Activated T-helper 17 cell treated with anti-CD3 and anti-CD28 coated beads, Interleukin-2, amount 50 U/mL, for 72 hours (primary cell): ENCODE measurements at regions not wholly inside any gene's neighbourhood (a gene's known extent, or its start where the extent isn't known, plus 50 kb on each side); places are given as distances from the start of the nearest gene placed in this dataset.
A peak's percentile ranks its signal among the peaks of the same experiment; 100 is the strongest.
"Not testable (repeated sequence)": the region's sequence is repeated elsewhere in the genome, so short reads cannot be mapped to it uniquely, and the experiment has no call there.

Experiments used
- ATAC-seq: fragments of 150-1000 bp; cut with Tn5 transposase; replicated peaks from 2 replicates; pipeline ENCODE4 v1.10.0; 2021; ENCODE audit warnings: mild to moderate bottlenecking, moderate library complexity
- H3K27ac Mint-ChIP-seq: one replicate; pipeline ENCODE4 v1.8.0; 2022; ENCODE audit warnings: mixed read lengths
- H3K27me3 Mint-ChIP-seq: one replicate; pipeline ENCODE4 v1.8.0; 2022; ENCODE audit warnings: mixed read lengths
- H3K36me3 Mint-ChIP-seq: one replicate; pipeline ENCODE4 v1.8.0; 2022; ENCODE audit warnings: low read depth, mild to moderate bottlenecking, mixed read lengths
- H3K4me1 Mint-ChIP-seq: one replicate; pipeline ENCODE4 v1.8.0; 2022; ENCODE audit warnings: mixed read lengths
- H3K4me3 Mint-ChIP-seq: one replicate; pipeline ENCODE4 v1.8.0; 2022; ENCODE audit warnings: mild to moderate bottlenecking, mixed read lengths
- H3K9me3 Mint-ChIP-seq: one replicate; pipeline ENCODE4 v1.8.0; 2022; ENCODE audit warnings: mixed read lengths

GRCh38 chr1:192862271-192862670, 53.4 kb downstream of the RGS2 start:
- no peak for ATAC-seq
- Mint-ChIP-seq H3K27me3 (no peaks in the 10 kb centered on the region), H3K4me3 (no peak overlapping the region), H3K4me1 (no peaks in the 10 kb centered on the region), H3K9me3 (no peaks in the 10 kb centered on the region), H3K36me3 (no peaks in the 10 kb centered on the region), H3K27ac (no peak overlapping the region)

- Mint-ChIP-seq H3K27me3 (no peaks in the 10 kb centered on the region), H3K27ac (no peak overlapping the region), H3K4me3 (no peak overlapping the region), H3K9me3 (no peaks in the 10 kb centered on the region), H3K4me1 (no peaks in the 10 kb centered on the region), H3K36me3 (no peaks in the 10 kb centered on the region)
- ATAC-seq, result no peak
Observed at GRCh38 chr1:192866241-192866868, 57.5 kb downstream of the RGS2 start.

GRCh38 chr1:192867180-192867579, 58.3 kb downstream of the RGS2 start:
- Mint-ChIP-seq H3K4me3 (no peak overlapping the region), H3K27me3 (no peaks in the 10 kb centered on the region), H3K36me3 (no peaks in the 10 kb centered on the region), H3K9me3 (no peaks in the 10 kb centered on the region), H3K4me1 (no peaks in the 10 kb centered on the region), H3K27ac (no peak overlapping the region)
- ATAC-seq, result no peak

- ATAC-seq, result no peak
- Mint-ChIP-seq H3K27me3 (peaks cover 3% of the 10 kb centered on the region), H3K4me1 (no peaks in the 10 kb centered on the region), H3K36me3 (no peaks in the 10 kb centered on the region), H3K9me3 (no peaks in the 10 kb centered on the region), H3K27ac (no peak overlapping the region), H3K4me3 (no peak overlapping the region)
Observed at GRCh38 chr1:192869308-192869940, 60.6 kb downstream of the RGS2 start.

GRCh38 chr1:192872010-192872409, 63.2 kb downstream of the RGS2 start:
- peaks cover 11% of the 10 kb centered on the region for H3K27me3 Mint-ChIP-seq
- ATAC-seq, result peak; percentile 51
- H3K4me1 Mint-ChIP-seq, result no peaks in the 10 kb centered on the region
- no peak overlapping the region for H3K4me3 Mint-ChIP-seq
- H3K27ac Mint-ChIP-seq, result no peak overlapping the region
- H3K36me3 Mint-ChIP-seq, result no peaks in the 10 kb centered on the region
- H3K9me3 Mint-ChIP-seq, result no peaks in the 10 kb centered on the region

- H3K27ac Mint-ChIP-seq, result no peak overlapping the region
- H3K4me3 Mint-ChIP-seq, result no peak overlapping the region
- ATAC-seq, result no peak
- H3K36me3 Mint-ChIP-seq, result no peaks in the 10 kb centered on the region
- H3K9me3 Mint-ChIP-seq, result no peaks in the 10 kb centered on the region
- no peaks in the 10 kb centered on the region for H3K4me1 Mint-ChIP-seq
- peaks cover 11% of the 10 kb centered on the region for H3K27me3 Mint-ChIP-seq
Observed at GRCh38 chr1:192873836-192874235, 65.0 kb downstream of the RGS2 start.

- no peak for ATAC-seq
- no peaks in the 10 kb centered on the region for H3K36me3 Mint-ChIP-seq
- no peaks in the 10 kb centered on the region for H3K4me1 Mint-ChIP-seq
- H3K9me3 Mint-ChIP-seq, result no peaks in the 10 kb centered on the region
- H3K27ac Mint-ChIP-seq, result no peak overlapping the region
- H3K27me3 Mint-ChIP-seq, result peaks cover 11% of the 10 kb centered on the region
- no peak overlapping the region for H3K4me3 Mint-ChIP-seq
Observed at GRCh38 chr1:192876633-192877032, 67.8 kb downstream of the RGS2 start.

- H3K27ac Mint-ChIP-seq, result no peak overlapping the region
- peaks cover 11% of the 10 kb centered on the region for H3K27me3 Mint-ChIP-seq
- no peaks in the 10 kb centered on the region for H3K9me3 Mint-ChIP-seq
- no peaks in the 10 kb centered on the region for H3K36me3 Mint-ChIP-seq
- H3K4me1 Mint-ChIP-seq, result no peaks in the 10 kb centered on the region
- no peak for ATAC-seq
- H3K4me3 Mint-ChIP-seq, result no peak overlapping the region
Observed at GRCh38 chr1:192877283-192877886, 68.5 kb downstream of the RGS2 start.

GRCh38 chr1:192878249-192878648, 69.4 kb downstream of the RGS2 start:
- no peak for ATAC-seq
- no peaks in the 10 kb centered on the region for H3K9me3 Mint-ChIP-seq
- H3K27ac Mint-ChIP-seq, result no peak overlapping the region
- no peaks in the 10 kb centered on the region for H3K36me3 Mint-ChIP-seq
- no peaks in the 10 kb centered on the region for H3K4me1 Mint-ChIP-seq
- H3K4me3 Mint-ChIP-seq, result no peak overlapping the region
- peaks cover 9% of the 10 kb centered on the region for H3K27me3 Mint-ChIP-seq

- H3K9me3 Mint-ChIP-seq, result no peaks in the 10 kb centered on the region
- no peaks in the 10 kb centered on the region for H3K4me1 Mint-ChIP-seq
- no peak overlapping the region for H3K27ac Mint-ChIP-seq
- H3K4me3 Mint-ChIP-seq, result no peak overlapping the region
- ATAC-seq, result peak; percentile 60
- H3K36me3 Mint-ChIP-seq, result no peaks in the 10 kb centered on the region
- H3K27me3 Mint-ChIP-seq, result peaks cover 9% of the 10 kb centered on the region
Observed at GRCh38 chr1:192879406-192879805, 70.6 kb downstream of the RGS2 start.

- no peaks in the 10 kb centered on the region for H3K4me1 Mint-ChIP-seq
- H3K27me3 Mint-ChIP-seq, result peaks cover 7% of the 10 kb centered on the region
Observed at GRCh38 chr1:192880231-192880630, 71.4 kb downstream of the RGS2 start.

GRCh38 chr1:192884241-192884640, 75.4 kb downstream of the RGS2 start:
- no peaks in the 10 kb centered on the region for H3K36me3 Mint-ChIP-seq
- H3K9me3 Mint-ChIP-seq, result no peaks in the 10 kb centered on the region
- ATAC-seq, result no peak
- H3K27ac Mint-ChIP-seq, result no peak overlapping the region
- H3K4me1 Mint-ChIP-seq, result no peaks in the 10 kb centered on the region
- H3K27me3 Mint-ChIP-seq, result no peaks in the 10 kb centered on the region
- no peak overlapping the region for H3K4me3 Mint-ChIP-seq

More at GRCh38 chr1:192880231-192880630, 71.4 kb downstream of the RGS2 start:
- no peak overlapping the region for H3K4me3 Mint-ChIP-seq
- no peak overlapping the region for H3K27ac Mint-ChIP-seq
- no peaks in the 10 kb centered on the region for H3K9me3 Mint-ChIP-seq
- H3K36me3 Mint-ChIP-seq, result no peaks in the 10 kb centered on the region
- ATAC-seq, result no peak

- not testable (repeated sequence) for H3K27ac Mint-ChIP-seq, H3K36me3 Mint-ChIP-seq, H3K9me3 Mint-ChIP-seq, H3K4me3 Mint-ChIP-seq, ATAC-seq, H3K4me1 Mint-ChIP-seq, H3K27me3 Mint-ChIP-seq
Observed at GRCh38 chr1:192885387-192885786, 76.5 kb downstream of the RGS2 start.

GRCh38 chr1:192887426-192887825, 78.6 kb downstream of the RGS2 start:
- no peak overlapping the region for H3K4me3 Mint-ChIP-seq
- no peak for ATAC-seq
- H3K36me3 Mint-ChIP-seq, result no peaks in the 10 kb centered on the region
- no peak overlapping the region for H3K27ac Mint-ChIP-seq
- H3K27me3 Mint-ChIP-seq, result no peaks in the 10 kb centered on the region
- H3K4me1 Mint-ChIP-seq, result no peaks in the 10 kb centered on the region
- no peaks in the 10 kb centered on the region for H3K9me3 Mint-ChIP-seq

GRCh38 chr1:192888574-192888973, 79.7 kb downstream of the RGS2 start:
- Mint-ChIP-seq H3K9me3 (no peaks in the 10 kb centered on the region), H3K4me1 (no peaks in the 10 kb centered on the region), H3K36me3 (no peaks in the 10 kb centered on the region), H3K27me3 (no peaks in the 10 kb centered on the region), H3K27ac (no peak overlapping the region), H3K4me3 (no peak overlapping the region)
- no peak for ATAC-seq
